H9 (cell line): ENCODE measurements at regions not wholly inside any gene's neighbourhood (a gene's known extent, or its start where the extent isn't known, plus 50 kb on each side); places are given as distances from the start of the nearest gene placed in this dataset.

Experiments
- DNase-seq: peaks from one replicate; pipeline ENCODE4 v3.0.0-alpha.2; 2017
- H2AFZ ChIP-seq: one replicate; pipeline ENCODE4 v1.6.1; 2013; ENCODE audit warnings: mild to moderate bottlenecking, low read length, control low read depth, moderate library complexity
- H2AK5ac ChIP-seq: 2 replicates; pipeline ENCODE4 v1.6.1; 2013; ENCODE audit warnings: low read length, control low read depth, mixed read lengths; ENCODE audit not compliant: insufficient read length
- H2BK120ac ChIP-seq: one replicate; pipeline ENCODE4 v1.6.1; 2013; ENCODE audit warnings: low read depth, mild to moderate bottlenecking, low read length, control low read depth, inconsistent platforms; ENCODE audit not compliant: poor library complexity, severe bottlenecking
- H2BK12ac ChIP-seq: 2 replicates; pipeline ENCODE4 v1.6.1; 2013; ENCODE audit warnings: low read length, control low read depth, mixed read lengths, low read depth; ENCODE audit not compliant: insufficient read length
- H2BK15ac ChIP-seq: 2 replicates; pipeline ENCODE4 v1.6.1; 2013; ENCODE audit warnings: low read depth, low read length, control low read depth
- H2BK20ac ChIP-seq: one replicate; pipeline ENCODE4 v1.6.1; 2013; ENCODE audit warnings: low read depth, mild to moderate bottlenecking, low read length, control low read depth, inconsistent platforms; ENCODE audit not compliant: poor library complexity, severe bottlenecking
- H2BK5ac ChIP-seq: 2 replicates; pipeline ENCODE4 v1.6.1; 2013; ENCODE audit warnings: low read length, control low read depth, mixed read lengths; ENCODE audit not compliant: insufficient read length
- H3K14ac ChIP-seq: 2 replicates; pipeline ENCODE4 v1.6.1; 2013; ENCODE audit warnings: low read length, control low read depth; ENCODE audit not compliant: insufficient read depth
- H3K18ac ChIP-seq: 2 replicates; pipeline ENCODE4 v1.6.1; 2013; ENCODE audit warnings: low read depth, mild to moderate bottlenecking, mixed read lengths, low read length, control low read depth; ENCODE audit not compliant: insufficient read length
- H3K23ac ChIP-seq: 2 replicates; pipeline ENCODE4 v1.6.1; 2013; ENCODE audit warnings: low read length, control low read depth, mixed read lengths, low read depth; ENCODE audit not compliant: insufficient read length
- H3K23me2 ChIP-seq: 2 replicates; pipeline ENCODE4 v1.6.1; 2013; ENCODE audit warnings: low read depth, mild to moderate bottlenecking, mixed read lengths, low read length, control low read depth; ENCODE audit not compliant: insufficient read length, poor library complexity, severe bottlenecking
- H3K27ac ChIP-seq: 2 replicates; pipeline ENCODE4 v1.5.1; 2013; ENCODE audit warnings: low read length, control low read depth, mixed read lengths, low read depth; ENCODE audit not compliant: insufficient read length
- H3K27me3 ChIP-seq: 2 replicates; pipeline ENCODE4 v1.6.1; 2013; ENCODE audit warnings: low read length, control low read depth, inconsistent platforms; ENCODE audit not compliant: insufficient read depth
- H3K4ac ChIP-seq: 2 replicates; pipeline ENCODE4 v1.6.1; 2013; ENCODE audit warnings: low read depth, mild to moderate bottlenecking, control low read depth, inconsistent platforms, low read length, moderate library complexity
- H3K4me1 ChIP-seq: 2 replicates; pipeline ENCODE4 v1.6.1; 2013; ENCODE audit warnings: low read length, control low read depth, inconsistent platforms; ENCODE audit not compliant: insufficient read depth
- H3K4me2 ChIP-seq: 2 replicates; pipeline ENCODE4 v1.6.1; 2013; ENCODE audit warnings: low read length, control low read depth, mixed read lengths; ENCODE audit not compliant: insufficient read length, insufficient read depth
- H3K56ac ChIP-seq: 2 replicates; pipeline ENCODE4 v1.6.1; 2013; ENCODE audit warnings: low read depth, mild to moderate bottlenecking, mixed read lengths, low read length, control low read depth; ENCODE audit not compliant: insufficient read length
- H3K79me1 ChIP-seq: 2 replicates; pipeline ENCODE4 v1.6.1; 2013; ENCODE audit warnings: low read depth, mild to moderate bottlenecking, moderate library complexity, low read length, control low read depth, inconsistent platforms; ENCODE audit not compliant: insufficient read depth, poor library complexity, severe bottlenecking
- H3K79me2 ChIP-seq: 2 replicates; pipeline ENCODE4 v1.6.1; 2013; ENCODE audit warnings: low read length, control low read depth, inconsistent platforms; ENCODE audit not compliant: insufficient read depth
- H3K9ac ChIP-seq: 2 replicates; pipeline ENCODE4 v1.6.1; 2013; ENCODE audit warnings: low read length, control low read depth, mixed read lengths; ENCODE audit not compliant: insufficient read length; ENCODE audit errors: extremely low read depth
- H3K9me3 ChIP-seq: one replicate; pipeline ENCODE4 v1.6.1; 2013; ENCODE audit warnings: low read depth, low read length, inconsistent platforms; ENCODE audit not compliant: control insufficient read depth
- H3T11ph ChIP-seq: one replicate; pipeline ENCODE4 v1.6.1; 2013; ENCODE audit warnings: mild to moderate bottlenecking, low read length, control low read depth, inconsistent platforms
- H4K20me1 ChIP-seq: one replicate; pipeline ENCODE4 v1.6.1; 2013; ENCODE audit not compliant: control insufficient read depth, insufficient read length, insufficient read depth
- H4K5ac ChIP-seq: 2 replicates; pipeline ENCODE4 v1.6.1; 2013; ENCODE audit warnings: low read depth, mild to moderate bottlenecking, mixed read lengths, low read length, control low read depth; ENCODE audit not compliant: insufficient read length
- H4K8ac ChIP-seq: replicated peaks from 2 replicates; pipeline ENCODE4 v1.6.1; 2013; ENCODE audit warnings: low read length, control low read depth, mixed read lengths, low read depth; ENCODE audit not compliant: insufficient read length
- H4K91ac ChIP-seq: 2 replicates; pipeline ENCODE4 v1.6.1; 2013; ENCODE audit warnings: low read depth, mild to moderate bottlenecking, moderate library complexity, mixed read lengths, low read length, control low read depth; ENCODE audit not compliant: insufficient read length
- H3K27ac Mint-ChIP-seq, 3 experiments: 2 replicates in 2 of 3; 3 replicates in 1 of 3; pipeline ENCODE4 v1.8.0; 2020 to 2021; ENCODE audit warnings: mixed read lengths in 3 of 3, mild to moderate bottlenecking in 1 of 3, moderate library complexity in 1 of 3
- H3K27me3 Mint-ChIP-seq: 2 replicates; pipeline ENCODE4 v1.8.0; 2021; ENCODE audit warnings: low read depth, mild to moderate bottlenecking, moderate library complexity, mixed read lengths
- H3K36me3 Mint-ChIP-seq, 3 experiments: 2 replicates in 2 of 3; 3 replicates in 1 of 3; pipeline ENCODE4 v1.8.0; 2020 to 2021; ENCODE audit warnings: low read depth in 3 of 3, mixed read lengths in 3 of 3; ENCODE audit not compliant: insufficient read depth in 1 of 3
- H3K4me1 Mint-ChIP-seq, 2 experiments: 2 replicates each; pipeline ENCODE4 v1.8.0; 2020; ENCODE audit warnings: mixed read lengths in 2 of 2
- H3K4me3 Mint-ChIP-seq, 2 experiments: 2 replicates in 1 of 2; 3 replicates in 1 of 2; pipeline ENCODE4 v1.8.0; 2020 to 2021; ENCODE audit warnings: mild to moderate bottlenecking in 2 of 2, mixed read lengths in 2 of 2, moderate library complexity in 1 of 2
- H3K9me3 Mint-ChIP-seq, 2 experiments: 2 replicates in 1 of 2; 3 replicates in 1 of 2; pipeline ENCODE4 v1.8.0; 2020; ENCODE audit warnings: mild to moderate bottlenecking in 2 of 2, mixed read lengths in 2 of 2, moderate library complexity in 1 of 2
- WGBS: extraction: QIAGEN DNeasy Blood & Tissue Kit; methylation state at CpG from one replicate; pipeline ENCODE4 v1.1.7; 2013; ENCODE audit warnings: missing lambda C conversion rate, low lambda C conversion rate, mixed read lengths; ENCODE audit not compliant: insufficient read length; ENCODE audit errors: extremely low coverage; 5-methylcytosine and 5-hydroxymethylcytosine counted together
- TF ChIP-seq, protein P1 (sequence below): fragments of 200-600 bp; sonication (generic); conservative IDR thresholded peaks from 3 replicates; pipeline ENCODE4 v1.8.0; 2021; ENCODE audit warnings: antibody characterized with exemption, mild to moderate bottlenecking

DNA sequence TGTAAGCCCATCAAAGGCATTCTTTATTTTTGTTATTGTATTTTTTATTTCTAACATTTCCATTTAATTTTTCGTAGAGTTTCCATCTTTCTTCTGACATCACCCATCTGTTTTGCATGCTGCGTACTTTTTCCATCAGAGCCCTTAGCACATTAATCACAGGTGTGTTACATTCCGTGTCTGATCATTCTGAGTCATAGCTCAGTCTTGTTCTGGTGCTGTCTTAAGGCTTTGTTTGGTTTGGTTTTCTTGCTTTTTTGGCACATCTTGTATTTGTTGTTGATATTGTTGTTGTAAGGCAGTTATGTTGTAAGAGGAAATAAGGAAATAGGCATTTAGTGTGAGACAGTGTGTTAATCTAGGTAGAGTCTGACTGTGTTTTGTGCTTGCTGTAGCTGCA, 214.6 kb upstream of the CDH4 start:
- H2BK5ac ChIP-seq: no peak overlapping the region
- WGBS: no CpG with 5 or more reads among the region's 3 CpGs
- peaks cover 0 to 2% of the 10 kb centered on the region in 2 experiments; a peak in 1 of 5 replicates for H3K9me3 Mint-ChIP-seq

More for the DNA sequence above, 214.6 kb upstream of the CDH4 start:
- no peaks in the 10 kb centered on the region; a peak in 1 of 7 replicates for H3K36me3 Mint-ChIP-seq
- H4K91ac ChIP-seq: no peak overlapping the region
- H3K4ac ChIP-seq: no peak overlapping the region
- H3K27me3 ChIP-seq: peaks cover 4% of the 10 kb centered on the region
- no peaks in the 10 kb centered on the region for H3K79me1 ChIP-seq
- TF ChIP-seq, protein P1, sequence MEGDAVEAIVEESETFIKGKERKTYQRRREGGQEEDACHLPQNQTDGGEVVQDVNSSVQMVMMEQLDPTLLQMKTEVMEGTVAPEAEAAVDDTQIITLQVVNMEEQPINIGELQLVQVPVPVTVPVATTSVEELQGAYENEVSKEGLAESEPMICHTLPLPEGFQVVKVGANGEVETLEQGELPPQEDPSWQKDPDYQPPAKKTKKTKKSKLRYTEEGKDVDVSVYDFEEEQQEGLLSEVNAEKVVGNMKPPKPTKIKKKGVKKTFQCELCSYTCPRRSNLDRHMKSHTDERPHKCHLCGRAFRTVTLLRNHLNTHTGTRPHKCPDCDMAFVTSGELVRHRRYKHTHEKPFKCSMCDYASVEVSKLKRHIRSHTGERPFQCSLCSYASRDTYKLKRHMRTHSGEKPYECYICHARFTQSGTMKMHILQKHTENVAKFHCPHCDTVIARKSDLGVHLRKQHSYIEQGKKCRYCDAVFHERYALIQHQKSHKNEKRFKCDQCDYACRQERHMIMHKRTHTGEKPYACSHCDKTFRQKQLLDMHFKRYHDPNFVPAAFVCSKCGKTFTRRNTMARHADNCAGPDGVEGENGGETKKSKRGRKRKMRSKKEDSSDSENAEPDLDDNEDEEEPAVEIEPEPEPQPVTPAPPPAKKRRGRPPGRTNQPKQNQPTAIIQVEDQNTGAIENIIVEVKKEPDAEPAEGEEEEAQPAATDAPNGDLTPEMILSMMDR: no peak
- no peak overlapping the region for H4K5ac ChIP-seq
- no peak overlapping the region for H2BK120ac ChIP-seq
- no peak for DNase-seq
- no peak overlapping the region for H2BK15ac ChIP-seq
- no peak overlapping the region for H2AK5ac ChIP-seq
- no peak overlapping the region for H3K23ac ChIP-seq
- no peak overlapping the region for H3T11ph ChIP-seq
- no peak overlapping the region for H3K27ac Mint-ChIP-seq
- no peaks in the 10 kb centered on the region for H3K4me1 ChIP-seq
- no peak overlapping the region for H3K4me3 Mint-ChIP-seq
- H3K79me2 ChIP-seq: no peaks in the 10 kb centered on the region
- no peak overlapping the region for H3K14ac ChIP-seq
- H3K4me1 Mint-ChIP-seq: no peaks in the 10 kb centered on the region
- no peak overlapping the region for H4K8ac ChIP-seq
- H2BK20ac ChIP-seq: no peak overlapping the region
- no peaks in the 10 kb centered on the region for H3K9me3 ChIP-seq
- no peak overlapping the region for H3K18ac ChIP-seq
- no peak overlapping the region for H3K4me2 ChIP-seq
- H4K20me1 ChIP-seq: no peaks in the 10 kb centered on the region
- no peak overlapping the region for H3K9ac ChIP-seq
- no peaks in the 10 kb centered on the region for H3K23me2 ChIP-seq
- H3K27me3 Mint-ChIP-seq: peaks cover 45% of the 10 kb centered on the region
- no peak overlapping the region for H2BK12ac ChIP-seq
- H2AFZ ChIP-seq: no peak overlapping the region
- no peak overlapping the region for H3K56ac ChIP-seq
- no peak overlapping the region for H3K27ac ChIP-seq
